Hematopoietic multipotent progenitor cell treated with erythropoietin and hydrocortisone succinate and interleukin-3 and kit ligand, for 15 days (in vitro differentiated cells): ENCODE measurements at regions not wholly inside any gene's neighbourhood (a gene's known extent, or its start where the extent isn't known, plus 50 kb on each side); places are given as distances from the start of the nearest gene placed in this dataset.
"Not testable (repeated sequence)": the region's sequence is repeated elsewhere in the genome, so short reads cannot be mapped to it uniquely, and the experiment has no call there.

Source experiments
- DNase-seq: peaks from one replicate; pipeline ENCODE4 v3.0.0-alpha.2; 2015; ENCODE audit warnings: low spot score

GRCh38 chr11:95435628-95436353 is 204.8 kb upstream of the SESN3 start:
- no peak for DNase-seq

DNA sequence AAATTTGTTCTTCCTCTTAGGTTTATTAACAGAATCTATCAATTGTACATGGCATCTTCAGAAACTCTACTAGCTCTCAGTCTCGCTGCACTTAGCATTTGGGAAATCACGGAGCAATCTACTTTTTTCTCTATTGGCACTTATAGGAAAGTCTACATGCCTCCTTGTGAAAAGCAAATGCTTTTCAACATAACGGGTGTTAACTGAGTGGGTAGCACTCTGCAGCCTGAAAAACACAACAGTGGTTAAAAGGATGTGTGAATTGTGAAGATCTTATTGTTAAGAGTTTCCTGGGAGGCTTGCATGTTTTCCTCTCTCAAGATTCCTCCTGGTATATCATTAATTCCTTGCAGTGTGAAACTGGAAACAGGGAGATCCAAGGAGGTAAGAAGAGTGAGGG is 204.2 kb upstream of the SESN3 start:
- DNase-seq, result no peak

DNA sequence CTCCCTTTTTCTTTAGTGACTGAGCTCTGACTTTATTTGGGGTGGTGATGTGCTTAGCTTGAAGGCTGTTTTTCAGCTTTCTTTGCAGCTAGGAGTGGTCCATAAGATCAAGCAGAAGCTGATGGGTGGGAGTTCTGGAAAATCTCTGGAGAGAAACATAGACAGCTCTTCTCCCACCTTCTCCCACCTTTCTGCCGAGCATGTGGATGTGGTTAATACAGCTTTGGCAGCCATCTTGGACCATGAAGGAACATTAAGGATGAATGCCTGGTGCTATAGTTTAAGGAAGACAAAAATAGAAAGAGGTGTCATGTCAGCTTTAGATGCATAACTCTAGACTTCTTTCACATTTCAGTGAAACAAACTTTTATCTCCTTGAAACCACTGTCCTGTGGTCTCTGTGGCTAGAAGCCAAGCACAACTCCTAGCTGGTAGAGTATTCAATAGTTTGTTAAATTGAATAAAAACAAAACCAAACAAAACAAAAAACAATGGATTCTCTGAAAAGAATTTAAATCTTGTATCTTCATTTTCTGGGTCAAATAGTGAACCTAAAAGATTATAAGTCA is 203.6 kb upstream of the SESN3 start:
- no peak for DNase-seq

DNA sequence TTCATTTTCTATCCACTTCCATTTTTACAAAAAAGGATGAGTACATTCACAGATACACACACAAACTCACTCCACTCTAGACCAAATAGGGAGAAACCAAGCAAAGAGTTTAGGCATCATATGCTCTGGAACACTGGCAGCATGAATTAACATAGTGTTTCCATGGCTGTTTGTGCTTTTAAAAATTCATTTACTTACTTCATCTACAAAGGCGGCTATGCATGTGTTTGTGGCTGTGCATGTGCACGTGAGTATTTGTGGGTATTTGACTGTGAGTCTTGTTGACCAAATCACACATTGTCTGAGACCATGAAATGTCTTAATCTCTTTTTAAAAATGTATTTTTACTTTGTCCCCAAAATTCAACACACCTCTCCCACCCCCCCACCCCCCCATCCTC is 203.0 kb upstream of the SESN3 start:
- DNase-seq, result no peak

DNA sequence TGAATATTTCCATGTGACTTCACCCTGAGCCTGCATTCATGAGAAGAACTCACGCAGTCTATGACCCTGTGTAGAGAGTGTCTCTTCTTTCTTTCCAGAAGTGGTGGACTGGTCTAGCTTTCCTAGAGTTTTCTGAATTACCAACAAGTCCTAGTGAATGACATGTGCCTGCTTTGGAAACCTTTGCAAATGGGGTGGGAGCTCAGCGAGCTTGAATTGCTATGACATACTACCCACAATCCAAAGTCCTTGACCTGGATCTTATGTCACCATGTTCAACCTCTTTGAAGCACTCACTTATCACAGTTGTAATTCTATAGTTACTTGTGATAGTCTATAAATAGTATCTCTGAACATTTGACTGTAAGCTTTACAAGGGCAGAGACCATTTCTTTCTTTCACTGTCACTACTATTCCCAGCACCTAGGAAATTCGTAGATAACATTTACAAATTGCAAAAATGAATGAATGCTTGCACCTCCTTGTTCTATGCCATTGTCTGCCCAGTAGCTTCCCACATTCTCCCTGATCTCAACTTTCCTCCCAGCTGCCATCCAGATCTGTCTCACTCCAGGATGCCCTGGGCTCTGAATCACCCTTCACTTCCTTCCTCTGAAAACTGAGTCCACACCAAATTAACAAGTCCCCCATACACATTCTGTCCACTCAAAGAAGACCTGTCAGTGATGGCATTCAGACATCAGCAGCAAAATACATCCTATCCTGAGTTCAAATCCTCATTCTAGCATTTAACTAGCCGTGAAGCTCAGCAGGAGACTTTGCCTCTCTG is 201.9 kb upstream of the SESN3 start:
- DNase-seq, result no peak

- DNase-seq, result no peak
Measured at GRCh38 chr11:95429376-95429907, 198.4 kb upstream of the SESN3 start.

DNA sequence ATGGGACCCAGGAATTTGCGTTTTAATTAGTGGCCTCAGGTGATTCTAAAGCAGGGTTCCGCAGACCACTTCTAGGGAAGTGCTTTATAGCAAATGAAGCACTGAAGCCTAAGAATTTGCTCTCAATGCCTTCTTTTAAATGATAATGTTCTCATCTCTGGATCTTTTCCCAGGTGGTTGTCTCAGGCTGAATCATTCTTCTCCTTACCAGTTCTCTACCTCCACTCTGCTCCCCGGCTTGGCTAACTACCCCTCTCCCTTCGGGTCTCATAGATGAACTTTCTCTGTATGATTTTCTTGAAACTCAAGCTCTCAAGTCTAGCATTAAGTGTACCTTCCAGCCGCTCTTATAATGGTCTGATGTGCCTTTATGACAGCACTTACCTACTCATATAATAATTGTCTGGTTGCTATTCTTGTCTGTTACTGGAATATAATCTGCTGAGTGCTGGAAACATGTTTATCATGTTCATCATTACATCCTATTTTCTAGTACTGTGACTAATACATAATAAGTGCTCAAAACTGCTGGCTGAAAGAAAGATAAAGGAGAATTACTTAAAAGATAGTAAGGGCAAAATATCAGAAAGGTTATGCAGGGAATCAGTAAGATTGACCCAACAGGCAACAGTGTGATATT is 195.9 kb upstream of the SESN3 start:
- DNase-seq, result no peak

DNA sequence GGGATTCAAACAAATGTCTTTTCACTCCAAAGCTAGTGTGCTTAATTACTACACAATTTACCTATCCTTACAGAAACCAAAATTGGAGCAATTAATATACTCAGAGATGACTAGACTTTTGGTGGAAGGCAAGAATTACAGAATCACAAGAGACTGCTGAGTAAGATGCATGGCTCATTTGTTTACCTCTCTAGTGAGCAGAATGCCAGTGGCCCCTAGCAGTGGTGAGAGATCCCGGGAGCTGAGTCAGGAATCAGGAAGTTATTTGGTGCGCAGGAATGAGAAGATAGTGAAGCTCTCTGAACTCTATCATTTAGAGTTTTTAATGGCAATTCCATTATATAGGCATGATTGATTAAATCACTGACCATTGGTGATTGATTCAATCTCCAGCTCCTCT is 188.9 kb upstream of the SESN3 start:
- DNase-seq, result no peak

DNA sequence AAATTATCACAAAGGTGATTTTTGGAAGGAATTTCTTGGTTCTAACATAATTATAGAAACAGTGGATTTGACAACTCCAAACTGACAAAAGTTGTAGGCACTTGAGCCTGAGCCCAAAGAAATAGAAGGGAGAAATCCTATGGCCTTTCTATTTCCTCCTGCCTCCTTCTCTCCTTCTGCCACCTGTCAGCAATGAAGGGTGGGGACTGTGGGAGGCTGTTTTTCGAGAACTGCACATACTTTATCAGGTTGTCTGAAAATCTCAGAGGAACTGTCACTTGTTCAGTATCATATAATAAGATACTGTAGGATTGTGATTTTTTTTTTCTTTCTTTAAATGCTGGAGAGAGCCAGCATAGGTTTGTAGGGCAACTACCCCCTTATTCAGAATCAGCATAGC is 187.9 kb upstream of the SESN3 start:
- no peak for DNase-seq

GRCh38 chr11:95417832-95418231 is 186.8 kb upstream of the SESN3 start:
- DNase-seq, result no peak

DNA sequence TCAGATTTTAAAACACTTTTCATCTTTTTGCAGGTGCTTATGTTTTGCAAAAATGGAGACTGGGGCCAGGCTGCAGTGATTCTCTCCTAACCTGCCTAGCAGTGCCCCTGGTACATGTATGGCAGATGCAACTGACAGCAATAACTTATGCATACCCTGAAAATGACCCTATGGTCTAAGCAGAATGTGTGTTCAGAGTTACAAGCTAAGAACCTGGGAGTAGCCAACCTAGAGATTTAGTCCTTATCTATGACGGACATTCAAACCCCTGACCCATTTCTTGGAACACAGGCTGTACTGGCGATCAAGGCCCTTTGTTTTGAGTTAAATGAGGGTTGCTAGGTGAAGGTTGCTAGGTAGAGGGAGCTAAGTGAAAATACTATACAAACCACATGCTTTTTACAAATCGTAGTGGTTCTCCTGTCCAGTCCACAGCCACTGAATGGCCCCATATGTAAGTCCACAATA is 184.9 kb upstream of the SESN3 start:
- DNase-seq, result no peak

GRCh38 chr11:95414217-95414616 is 183.2 kb upstream of the SESN3 start:
- no peak for DNase-seq

- no peak for DNase-seq
Measured at GRCh38 chr11:95413761-95414160, 182.8 kb upstream of the SESN3 start.

- no peak for DNase-seq
Measured at GRCh38 chr11:95413021-95413420, 182.0 kb upstream of the SESN3 start.

DNA sequence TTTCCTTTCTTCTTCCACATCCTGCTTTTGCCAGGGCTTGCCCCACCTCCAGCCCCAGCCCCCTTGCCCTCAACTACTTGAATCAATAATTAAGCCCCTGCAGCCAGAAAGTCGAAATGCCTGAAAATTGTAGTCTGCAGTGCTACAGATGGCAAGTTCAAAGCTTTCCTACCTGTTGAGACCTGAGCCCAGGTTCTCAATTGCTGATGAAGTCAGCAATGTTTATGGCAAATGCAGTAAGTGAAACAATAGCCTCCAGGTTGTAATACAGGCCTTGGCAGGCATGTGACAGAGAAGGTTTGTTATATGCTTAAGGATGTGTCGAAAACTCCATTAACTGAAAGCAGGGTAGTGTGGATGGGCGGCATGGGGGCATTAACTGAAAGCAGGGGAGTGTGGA is 181.1 kb upstream of the SESN3 start:
- no peak for DNase-seq

- not testable (repeated sequence) for DNase-seq
Measured at GRCh38 chr11:95410707-95411106, 179.7 kb upstream of the SESN3 start.

DNA sequence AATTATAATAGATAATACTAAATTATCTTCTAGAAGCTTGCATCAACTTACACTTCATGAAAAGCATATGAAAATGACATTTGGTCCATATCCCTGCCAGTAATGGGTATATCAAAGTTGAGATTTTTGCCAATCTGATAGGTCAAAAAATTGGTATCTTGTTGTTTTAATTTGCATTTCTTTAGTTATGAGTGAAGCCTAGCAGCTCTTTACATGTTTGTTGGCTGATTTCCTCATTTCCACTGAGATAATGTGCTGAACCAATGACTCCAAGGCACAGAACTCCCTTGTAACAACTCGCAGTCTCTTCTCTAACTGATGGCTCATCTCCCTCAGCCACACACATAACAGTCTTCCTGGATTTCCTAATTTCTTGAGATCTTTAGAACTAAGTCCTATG is 175.3 kb upstream of the SESN3 start:
- no peak for DNase-seq

DNA sequence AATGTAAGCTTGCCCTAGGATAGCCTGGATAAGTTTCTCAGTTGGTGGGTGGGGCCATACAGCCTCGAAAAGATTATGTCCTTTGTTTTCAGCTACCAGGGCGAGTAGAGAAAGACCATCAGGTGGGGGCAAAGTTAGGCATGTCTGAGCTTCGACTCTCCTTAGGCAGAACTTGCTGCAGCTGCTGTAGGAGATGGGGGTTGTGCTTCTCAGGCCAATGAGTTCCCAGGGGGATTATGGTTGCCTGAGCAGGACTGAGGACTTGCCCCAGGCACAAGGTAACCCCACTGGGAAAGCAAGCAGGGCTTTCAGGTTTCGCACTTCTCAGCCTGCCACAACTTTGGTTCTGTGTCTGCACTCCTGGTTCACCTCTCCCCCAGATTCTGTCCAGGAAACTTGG is 173.4 kb upstream of the SESN3 start:
- no peak for DNase-seq

- no peak for DNase-seq
Measured at GRCh38 chr11:95398437-95399112, 167.6 kb upstream of the SESN3 start.

DNA sequence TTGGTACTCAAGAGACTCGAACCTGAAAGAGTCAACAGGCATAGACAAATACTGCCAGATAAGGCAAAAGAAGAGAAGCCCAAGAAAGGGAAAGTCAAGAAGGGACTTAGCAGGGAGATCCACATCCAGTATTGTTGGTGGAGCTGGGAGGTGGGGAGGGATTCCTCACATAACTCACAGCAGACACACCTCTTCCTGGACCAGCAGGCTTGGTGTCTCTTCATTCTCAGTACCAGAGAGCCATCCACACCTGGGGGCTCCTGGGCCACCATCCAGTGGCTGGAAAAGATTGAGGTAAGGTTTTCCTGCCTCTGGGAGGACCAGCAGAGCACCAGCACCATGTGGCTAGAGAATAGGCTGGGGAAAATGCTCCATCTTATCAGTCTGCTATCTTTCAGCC is 161.6 kb upstream of the SESN3 start:
- DNase-seq, result no peak

DNA sequence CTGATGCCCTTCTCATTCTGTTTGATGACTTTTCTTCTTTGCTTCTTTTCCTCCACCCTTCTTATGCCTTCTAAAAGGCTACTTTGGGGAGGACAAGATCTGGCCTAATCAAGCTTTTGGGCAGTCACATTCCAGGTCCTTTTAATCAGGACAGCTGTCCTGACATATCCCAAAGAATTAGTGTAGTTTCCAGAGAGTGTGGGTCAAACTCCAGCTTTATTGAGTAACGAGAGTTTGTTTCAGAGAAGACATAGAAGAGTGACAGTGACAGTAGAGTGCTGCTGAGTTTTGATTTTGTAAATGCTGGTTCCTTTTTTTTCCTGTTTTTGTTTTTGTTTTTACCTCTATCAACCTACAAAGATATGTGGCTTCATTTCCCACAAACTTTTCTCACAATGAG is 158.4 kb upstream of the SESN3 start:
- no peak for DNase-seq

- DNase-seq, result no peak
Measured at GRCh38 chr11:95388086-95388485, 157.1 kb upstream of the SESN3 start.
